Endometrial microvascular endothelial cells (primary cell): ENCODE measurements at regions not wholly inside any gene's neighbourhood (a gene's known extent, or its start where the extent isn't known, plus 50 kb on each side); places are given as distances from the start of the nearest gene placed in this dataset.

ENCODE experiments used
- in situ Hi-C: cut with HindIII; loops from 2 replicates; pipeline ENCODE4 v1.10.0; 2017; ENCODE audit warnings: low sequenced_read_pairs, low pct_unique_long_range_greater_than_20kb; ENCODE audit errors: inconsistent ontology term

DNA sequence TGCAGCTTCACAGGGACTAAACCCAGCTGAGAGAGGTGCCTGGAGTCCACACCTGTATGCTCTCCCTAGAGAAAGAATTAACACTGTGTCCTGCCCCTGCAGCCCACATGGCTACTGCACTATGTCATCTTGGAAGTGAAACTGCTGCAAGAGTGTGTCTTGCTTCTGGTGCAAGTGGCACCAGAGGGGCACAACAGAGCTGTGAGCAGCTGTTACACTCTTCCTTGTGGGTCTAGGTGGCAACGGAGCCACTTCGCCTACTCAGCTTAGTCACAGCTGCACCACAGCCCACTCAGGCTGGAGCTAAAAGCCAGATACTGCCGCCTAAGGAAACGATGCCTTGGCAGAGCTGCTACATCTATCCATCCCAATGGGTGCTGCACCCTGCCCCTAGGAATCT lies 391.4 kb downstream of the COL12A1 start:
- in situ Hi-C loops = no loop called here

DNA sequence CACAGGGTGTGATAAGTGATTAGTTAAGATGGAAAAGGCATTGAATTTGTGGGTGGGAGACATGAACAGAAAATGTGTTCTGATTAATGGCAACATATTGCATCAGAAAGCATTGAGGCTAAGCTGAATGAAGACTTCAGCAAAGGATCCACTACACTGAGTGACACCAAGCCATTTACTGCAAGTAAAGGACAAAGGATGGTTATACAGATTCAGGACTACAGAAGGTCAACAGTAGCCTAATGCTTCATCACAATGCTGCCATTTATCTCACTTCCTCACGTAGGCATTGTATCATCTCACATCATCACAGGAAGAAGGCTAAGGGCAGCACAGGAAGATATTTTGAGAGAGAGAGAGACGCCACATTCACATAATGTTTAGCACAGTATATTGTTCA lies 398.2 kb downstream of the COL12A1 start:
- in situ Hi-C loops = no loop called here

DNA sequence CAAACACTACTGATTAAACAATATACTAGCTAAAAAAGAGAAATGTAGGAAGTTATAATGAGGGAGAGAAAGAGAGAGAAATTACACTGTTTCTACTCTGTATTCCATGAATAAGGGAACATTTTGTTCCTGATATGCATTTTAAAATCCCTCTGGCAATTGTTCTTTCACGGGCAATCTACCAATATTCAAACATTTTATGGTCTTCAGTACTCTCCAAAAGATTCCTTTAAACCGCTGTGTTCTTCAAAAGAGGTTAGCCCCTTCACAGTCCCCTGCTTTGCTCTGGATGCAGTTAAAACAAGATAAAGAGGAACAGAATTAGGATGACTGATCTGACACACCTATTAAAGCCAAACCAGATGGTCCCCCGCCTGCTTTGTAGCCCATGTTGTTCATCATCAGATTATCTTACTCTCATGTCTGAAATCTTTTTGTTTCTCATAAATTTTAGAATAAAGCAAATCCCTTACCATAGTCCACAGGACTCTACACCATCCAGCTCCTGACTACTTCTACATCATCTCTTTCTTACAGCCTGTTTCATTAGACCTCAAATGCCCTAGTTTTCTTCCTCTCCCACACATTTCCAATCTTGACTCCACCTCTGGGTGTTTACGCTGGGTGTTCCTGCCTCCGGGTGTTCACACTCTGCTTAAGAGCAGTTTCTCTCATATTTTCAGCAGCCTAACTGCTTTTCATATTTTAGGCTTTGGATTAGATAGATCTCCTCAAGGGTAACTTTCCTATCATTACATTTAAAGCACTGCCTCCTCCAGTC lies 399.7 kb downstream of the COL12A1 start:
- in situ Hi-C loops = no loop called here

DNA sequence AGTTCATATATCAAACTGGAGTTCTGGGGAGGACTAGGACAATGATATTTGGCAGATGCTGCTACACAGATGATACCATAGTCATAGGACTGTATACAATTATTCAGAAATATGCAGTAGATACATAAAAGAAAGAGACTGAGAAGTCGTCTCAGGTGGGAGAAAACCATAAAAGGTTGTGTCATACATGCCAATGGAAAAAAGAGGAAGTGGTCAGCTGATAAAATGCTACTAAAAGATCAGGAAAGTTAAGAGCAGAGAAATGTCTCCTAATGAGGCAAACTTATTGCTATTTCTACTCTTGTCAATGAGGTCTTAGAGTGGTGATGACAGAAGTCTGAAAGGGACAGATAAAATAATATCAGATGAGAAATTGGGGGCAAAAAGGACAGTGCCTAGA lies 407.6 kb downstream of the COL12A1 start:
- in situ Hi-C loops = no loop called here

DNA sequence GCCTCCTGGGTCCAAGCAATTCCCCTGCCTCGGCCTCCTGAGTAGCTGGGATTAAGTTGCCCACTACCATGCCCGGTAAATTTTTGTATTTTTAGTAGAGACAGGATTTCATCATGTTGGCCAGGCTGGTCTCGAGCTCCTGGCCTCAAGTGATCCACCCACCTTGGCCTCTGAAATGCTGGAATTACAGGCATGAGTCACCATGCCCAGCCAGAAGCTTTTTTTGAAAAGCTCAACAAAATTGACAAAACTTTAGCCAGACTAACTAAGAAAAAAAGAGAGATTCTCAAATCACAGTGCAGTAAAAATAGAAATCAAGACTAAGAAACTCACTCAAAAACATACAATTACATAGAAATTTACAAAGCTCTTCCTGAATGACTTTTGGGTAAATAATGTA lies 420.6 kb downstream of the COL12A1 start:
- in situ Hi-C loops = no loop called here

DNA sequence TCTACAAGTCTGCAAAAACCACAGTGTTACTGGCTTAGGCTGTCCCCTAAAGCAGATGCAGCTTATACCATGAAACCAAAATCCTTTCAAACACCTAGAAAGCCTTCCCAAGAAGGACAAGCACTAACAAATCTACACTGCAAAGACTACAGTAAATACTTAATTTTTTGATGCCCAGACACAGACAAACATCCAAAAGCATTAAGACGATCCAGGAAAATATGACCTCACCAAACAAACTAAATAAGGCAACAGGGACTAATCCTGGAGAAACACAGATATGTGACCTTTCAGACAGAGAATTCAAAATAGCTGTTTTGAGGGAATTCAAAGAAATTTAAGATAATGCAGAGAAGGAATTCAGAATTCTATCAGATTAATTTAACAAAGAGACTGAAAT lies 423.5 kb downstream of the COL12A1 start:
- in situ Hi-C loops = no loop called here

DNA sequence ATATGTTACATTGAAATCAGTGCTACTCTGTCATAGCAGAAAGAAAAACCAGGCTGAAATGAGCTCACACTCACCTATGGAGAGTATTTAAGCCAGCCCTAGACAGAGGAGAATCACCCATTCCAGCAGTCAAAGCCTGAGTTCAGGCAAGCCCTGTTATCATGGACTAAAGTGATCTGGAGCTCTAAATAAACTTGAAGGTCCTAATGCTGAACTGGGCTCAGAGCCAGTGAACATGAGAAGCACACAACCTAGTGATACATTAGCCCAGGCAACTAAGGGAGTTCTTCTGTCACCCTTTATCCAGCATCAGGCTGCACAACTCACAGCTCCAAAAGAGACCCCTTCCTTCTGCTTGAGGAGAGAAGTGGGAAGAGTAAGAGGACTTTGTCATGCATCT lies 425.0 kb downstream of the COL12A1 start:
- in situ Hi-C loops = no loop called here

DNA sequence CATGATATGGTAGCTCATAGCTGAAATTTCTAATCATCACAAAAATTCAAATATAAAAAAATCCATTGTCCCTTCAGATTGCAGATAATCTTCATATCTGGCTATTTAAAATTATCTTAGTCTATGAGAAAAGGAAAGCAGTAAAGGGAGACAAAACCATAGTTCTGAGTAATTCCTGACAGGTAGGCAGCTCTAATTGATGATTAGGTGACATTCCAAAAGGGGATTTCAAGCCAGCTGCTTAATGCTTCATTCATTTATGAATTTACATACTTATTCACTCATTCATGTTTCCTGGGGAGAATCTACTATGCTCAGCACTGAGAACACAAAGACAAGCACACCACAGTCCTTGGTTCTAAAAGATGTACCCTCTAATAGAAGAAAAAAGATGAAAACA lies 437.1 kb downstream of the COL12A1 start:
- in situ Hi-C loops = no loop called here

DNA sequence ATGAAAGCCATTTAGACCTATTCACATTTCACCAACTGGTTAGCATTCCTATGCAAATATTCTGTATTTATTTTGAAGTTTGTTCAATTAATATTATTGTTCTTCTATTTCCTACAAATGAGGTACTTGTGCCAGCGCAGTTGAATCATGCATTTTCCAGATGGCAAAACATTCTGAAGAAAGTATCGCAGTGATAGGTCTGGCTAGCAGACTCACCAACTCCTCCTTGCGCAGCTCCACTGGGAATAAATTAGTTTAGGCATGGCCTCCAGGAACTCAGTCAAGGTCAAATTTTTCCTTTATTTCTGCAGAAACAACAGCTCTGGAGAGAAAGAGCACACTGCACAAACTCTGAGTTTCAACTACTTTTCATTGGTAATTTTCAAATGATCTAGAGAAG lies 437.7 kb downstream of the COL12A1 start:
- in situ Hi-C loops = no loop called here

DNA sequence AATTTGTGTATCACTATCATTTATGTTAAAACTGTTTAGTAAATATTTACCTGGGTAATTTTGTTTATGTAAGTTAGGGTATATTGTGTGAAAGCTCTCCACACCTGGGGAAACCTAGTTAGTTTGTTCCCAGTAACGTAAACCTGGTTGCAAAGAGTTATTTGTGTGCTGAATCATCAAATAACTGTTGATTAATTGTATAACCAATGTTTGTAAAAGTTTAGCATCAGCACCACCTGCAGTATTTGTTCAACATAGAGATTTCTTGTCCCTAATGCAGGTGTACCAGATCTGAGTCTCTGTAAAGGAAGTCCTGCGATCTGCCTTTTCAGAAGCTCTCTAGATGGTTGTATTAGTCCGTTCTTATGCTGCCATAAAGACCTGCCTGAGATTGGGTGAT lies 440.4 kb downstream of the COL12A1 start:
- in situ Hi-C loops = no loop called here

DNA sequence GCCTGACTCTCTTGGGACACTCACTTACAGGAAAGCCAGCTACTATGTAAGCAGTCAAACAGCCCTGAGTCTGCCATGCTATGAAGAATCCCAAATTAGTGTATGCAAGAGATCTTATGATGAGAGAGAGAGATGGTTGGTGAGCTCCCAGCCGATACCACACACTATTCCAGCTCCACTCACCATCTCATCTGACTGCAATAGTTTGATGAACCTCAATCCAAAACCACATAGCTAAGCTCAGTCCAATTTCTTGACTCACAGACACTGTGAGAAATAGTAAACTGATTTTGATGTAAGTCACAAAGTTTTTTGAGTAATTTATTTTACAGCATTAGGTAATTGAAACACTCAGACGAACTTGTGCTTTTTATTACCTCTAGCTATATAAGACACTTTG lies 441.4 kb downstream of the COL12A1 start:
- in situ Hi-C loops = no loop called here

DNA sequence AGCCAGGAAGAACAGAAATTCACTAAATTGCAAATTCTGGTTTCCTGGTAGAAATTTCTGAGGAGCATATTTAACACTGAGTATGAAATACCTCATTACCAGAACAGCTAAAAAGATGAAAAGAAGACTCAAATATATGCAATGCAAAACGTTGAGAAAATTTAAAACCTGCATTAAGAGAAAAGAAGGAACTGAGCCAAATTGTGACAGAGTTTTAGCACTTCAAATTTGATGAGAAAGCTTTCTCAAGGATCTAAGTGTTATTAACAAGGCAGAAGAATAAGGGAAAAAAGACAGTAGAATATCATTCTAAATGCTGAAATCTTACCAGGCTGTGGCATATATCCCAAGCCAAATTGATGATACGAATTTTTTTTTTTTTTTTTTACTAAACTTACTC lies 443.0 kb downstream of the COL12A1 start:
- in situ Hi-C loops = no loop called here

DNA sequence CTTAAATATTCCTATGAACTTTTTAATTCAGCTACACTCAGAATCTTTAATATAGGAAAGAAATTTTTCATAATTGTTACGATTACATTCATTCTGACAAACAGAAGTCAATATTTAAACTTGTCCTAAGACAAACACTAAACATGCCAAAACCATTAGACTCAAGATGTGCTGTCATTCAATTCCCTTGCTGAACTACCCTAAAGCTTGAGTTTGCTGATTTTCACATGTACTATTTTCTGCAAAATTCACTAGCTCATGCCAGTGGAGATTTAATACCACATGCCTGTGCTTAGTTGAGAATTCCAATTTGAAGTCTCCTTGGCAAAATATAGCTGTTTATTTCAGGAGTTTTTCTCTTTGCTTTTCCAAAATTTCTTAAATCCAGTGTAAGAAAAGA lies 448.0 kb downstream of the COL12A1 start:
- in situ Hi-C loops = no loop called here

DNA sequence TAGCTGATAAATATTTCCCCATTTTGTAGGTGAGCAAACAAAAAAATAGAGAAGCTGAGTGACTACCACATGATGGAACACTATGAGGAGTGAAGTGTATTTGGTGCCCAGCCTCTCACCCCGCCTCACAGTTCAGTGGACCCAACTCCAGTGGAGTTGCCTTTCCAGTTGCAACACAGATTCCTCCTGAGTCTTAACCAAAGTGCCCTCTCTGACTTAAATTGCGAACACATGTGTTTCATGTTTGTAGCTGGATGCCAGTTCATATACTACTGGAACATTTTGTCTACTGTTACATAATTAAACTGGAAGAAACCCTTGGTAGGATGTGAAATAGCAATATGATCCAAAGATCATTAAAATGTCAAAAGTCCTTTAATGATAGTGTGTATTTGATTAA lies 448.9 kb downstream of the COL12A1 start:
- in situ Hi-C loops = no loop called here

DNA sequence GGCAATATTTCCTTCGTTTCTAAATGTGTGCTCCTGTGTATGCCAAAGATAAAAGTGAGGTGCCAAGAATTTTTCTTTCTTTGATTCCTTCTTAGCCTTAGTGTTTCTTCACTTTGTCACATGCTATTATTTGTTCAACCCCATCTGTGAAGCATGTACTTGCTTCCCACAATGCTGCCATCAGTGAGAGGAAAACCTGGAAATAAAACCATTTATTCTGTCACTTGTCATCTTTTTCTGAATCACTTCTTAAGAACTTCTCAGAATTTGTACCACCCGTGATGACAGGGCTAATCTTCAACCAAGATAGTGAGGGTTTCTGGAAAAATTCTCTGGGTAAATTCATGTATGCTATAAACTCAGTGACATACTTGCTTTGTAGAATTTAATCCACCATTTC lies 450.1 kb downstream of the COL12A1 start:
- in situ Hi-C loops = no loop called here

DNA sequence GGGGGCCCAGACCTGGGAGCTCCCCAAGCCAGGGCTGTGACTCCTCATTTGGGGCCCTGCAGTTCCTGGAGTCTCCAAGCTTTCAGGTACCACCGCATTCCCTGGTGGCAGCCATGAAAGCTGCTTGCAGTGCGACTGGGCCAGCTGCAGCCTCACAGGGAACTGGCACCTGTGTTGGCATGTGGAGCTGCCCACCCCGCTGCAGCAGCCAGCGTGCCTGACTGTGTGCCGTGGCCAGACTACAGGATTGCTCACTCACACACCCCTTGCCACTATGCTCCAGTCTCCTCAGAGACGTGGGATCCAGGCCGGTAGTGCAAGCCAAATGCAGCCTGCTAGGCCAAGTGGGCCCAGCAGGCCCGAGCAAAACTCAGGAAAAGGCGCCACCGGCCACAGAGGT lies 450.7 kb downstream of the COL12A1 start:
- in situ Hi-C loops = no loop called here

DNA sequence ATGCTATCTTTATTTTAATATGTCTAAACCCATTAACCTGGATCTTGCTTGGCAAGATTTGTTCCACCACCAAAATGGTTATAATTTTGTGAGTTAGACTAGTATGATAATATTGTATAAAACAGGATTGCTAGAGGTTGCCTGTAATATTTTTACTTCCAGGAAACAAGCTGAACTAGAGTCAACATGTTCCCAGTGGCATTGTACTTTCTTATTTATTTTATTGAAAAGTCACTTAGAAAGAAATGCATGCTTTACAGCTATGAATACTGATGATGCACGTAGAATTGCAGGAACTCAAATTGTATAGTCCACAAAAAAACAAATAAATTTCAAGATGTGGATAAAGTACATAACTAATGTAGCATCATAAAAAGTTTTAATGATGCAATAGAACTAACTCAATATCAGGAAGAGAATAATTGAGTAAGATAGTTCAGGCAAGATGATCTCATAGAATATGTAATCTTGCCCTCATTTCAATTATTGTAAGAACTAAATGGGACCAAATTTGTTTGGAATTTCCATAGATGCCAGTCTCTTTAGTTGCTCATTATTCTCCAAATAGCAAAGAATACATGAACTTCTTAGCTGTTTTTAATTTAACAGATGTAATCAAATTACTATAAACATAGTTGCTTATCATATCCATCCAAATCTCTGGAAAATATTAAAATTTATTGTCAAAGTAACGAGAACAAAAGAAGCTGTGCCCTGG lies 451.8 kb downstream of the COL12A1 start:
- in situ Hi-C loops = no loop called here

DNA sequence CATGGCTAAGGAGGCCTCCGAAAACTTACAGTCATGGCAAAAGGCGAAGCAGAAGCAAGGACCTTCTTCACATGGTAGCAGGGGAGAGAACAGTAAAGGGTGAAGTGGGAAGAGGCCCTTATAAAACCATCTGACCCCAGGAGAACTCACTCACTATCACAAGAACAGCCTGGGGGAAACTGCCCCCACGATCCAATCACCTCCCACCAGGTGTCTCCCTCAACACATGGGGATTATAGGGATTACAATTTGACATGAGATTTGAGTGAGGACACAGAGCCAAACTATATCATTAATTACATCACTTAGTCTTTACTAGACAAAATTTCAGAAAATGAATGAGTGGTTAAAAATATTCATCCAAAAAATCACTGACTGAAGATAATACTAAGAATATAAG lies 453.6 kb downstream of the COL12A1 start:
- in situ Hi-C loops = no loop called here

DNA sequence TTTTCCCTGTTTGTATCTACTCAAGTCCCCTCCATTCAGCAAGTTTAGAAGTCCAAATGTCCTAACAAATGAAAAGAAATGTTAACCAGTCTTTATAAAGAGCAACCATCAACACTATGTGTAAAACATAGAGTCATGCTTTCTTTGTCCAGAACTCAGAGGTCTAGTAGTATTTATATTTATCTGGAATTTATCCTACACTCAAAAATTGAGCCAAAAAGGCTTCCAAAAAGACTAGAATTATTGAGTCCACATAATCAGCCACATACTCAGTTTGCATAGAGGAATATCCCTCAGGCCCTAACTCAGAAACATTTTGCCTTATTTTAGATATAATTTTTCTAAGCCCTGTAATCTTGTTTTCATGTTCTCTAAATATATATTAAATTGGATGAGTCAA lies 455.0 kb downstream of the COL12A1 start:
- in situ Hi-C loops = no loop called here

DNA sequence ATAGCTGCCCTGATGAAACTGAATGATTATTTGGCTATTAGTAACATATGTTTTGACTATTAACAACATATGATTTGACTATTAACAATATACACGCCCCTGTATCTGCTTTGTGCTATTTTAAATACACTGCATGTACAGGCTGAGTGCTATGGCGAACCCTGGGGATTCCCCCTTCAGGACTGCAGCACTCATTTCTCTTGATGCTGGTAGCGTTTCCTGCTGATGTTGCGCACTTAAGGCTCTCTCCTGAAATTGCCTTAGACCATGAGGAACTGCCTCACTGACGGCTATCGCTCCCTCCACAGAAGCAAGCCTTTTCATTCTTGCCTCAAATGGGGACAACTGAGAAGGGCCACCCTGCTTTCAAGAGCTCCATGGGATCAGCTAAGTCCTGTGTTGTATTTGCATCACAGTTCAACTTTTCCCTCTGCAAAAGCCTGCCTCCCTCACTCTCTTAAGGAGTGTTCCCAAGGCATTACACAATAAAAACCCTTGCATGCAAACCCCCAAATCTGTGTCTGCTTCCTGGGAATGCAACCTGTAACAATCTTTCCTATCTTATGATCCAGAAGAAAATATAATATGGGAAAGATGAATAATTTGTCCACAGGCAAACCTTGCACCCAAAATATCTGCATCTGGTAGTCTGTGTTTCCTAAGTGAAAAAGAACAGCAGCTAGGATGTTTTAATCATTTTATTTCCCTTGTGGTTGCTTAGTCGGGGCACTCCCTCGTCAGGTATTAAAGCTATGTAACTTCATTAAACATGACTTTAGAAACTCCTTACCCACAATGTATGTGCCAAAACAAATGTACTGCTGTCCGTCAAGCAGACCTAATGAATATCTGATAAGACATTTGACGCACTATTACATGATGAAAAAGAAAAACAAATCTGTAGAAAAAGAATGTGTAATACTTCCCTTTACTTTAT lies 456.4 kb downstream of the COL12A1 start:
- in situ Hi-C loops = no loop called here
